GM18519 (cell line): ENCODE measurements at regions not wholly inside any gene's neighbourhood (a gene's known extent, or its start where the extent isn't known, plus 50 kb on each side); places are given as distances from the start of the nearest gene placed in this dataset.
A peak's percentile ranks its signal among the peaks of the same experiment; 100 is the strongest.

Source experiments
- ATAC-seq: cut with Tn5 transposase; IDR thresholded peaks from one replicate; pipeline ENCODE4 v1.9.1; 2021; ENCODE audit warnings: mild to moderate bottlenecking, moderate library complexity; ENCODE audit not compliant: unreplicated experiment, low FRiP score

GRCh38 chr17:68182011-68182306 is 65.9 kb upstream of the AMZ2 start:
- peak; percentile 36 for ATAC-seq

- ATAC-seq = no peak
Measured at GRCh38 chr17:68182940-68183551, 64.8 kb upstream of the AMZ2 start.

- ATAC-seq = no peak
Measured at GRCh38 chr17:68184141-68184571, 63.7 kb upstream of the AMZ2 start.

- peak; percentile 43 for ATAC-seq
Measured at GRCh38 chr17:68184816-68185436, 62.9 kb upstream of the AMZ2 start.

- ATAC-seq = no peak
Measured at GRCh38 chr17:68185820-68186219, 62.0 kb upstream of the AMZ2 start.

GRCh38 chr17:68190495-68190894 is 57.3 kb upstream of the AMZ2 start:
- no peak for ATAC-seq

- ATAC-seq = no peak
Measured at GRCh38 chr17:68195667-68196393, 52.0 kb upstream of the AMZ2 start.

GRCh38 chr17:68196394-68197090 is 51.3 kb upstream of the AMZ2 start:
- ATAC-seq = no peak

GRCh38 chr17:68197091-68197996 is 50.5 kb upstream of the AMZ2 start:
- no peak for ATAC-seq

GRCh38 chr17:68197997-68198930 is 49.6 kb upstream of the AMZ2 start:
- no peak for ATAC-seq
